NCI-H446 (cell line): ENCODE measurements at regions not wholly inside any gene's neighbourhood (a gene's known extent, or its start where the extent isn't known, plus 50 kb on each side); places are given as distances from the start of the nearest gene placed in this dataset.
"Not testable (repeated sequence)": the region's sequence is repeated elsewhere in the genome, so short reads cannot be mapped to it uniquely, and the experiment has no call there.

Experiments used
- DNase-seq, 2 experiments: peaks; one replicate each; lab custom pipeline; 2025; lab: John Stamatoyannopoulos, UW

- no peak for DNase-seq
Measured at GRCh38 chr6:9307187-9307586, 871.8 kb upstream of the SLC35B3 start.

- no peak for DNase-seq
Measured at GRCh38 chr6:9295644-9296043, 860.3 kb upstream of the SLC35B3 start.

- no peak for DNase-seq
Measured at GRCh38 chr6:9292975-9293374, 857.6 kb upstream of the SLC35B3 start.

- not testable (repeated sequence) for DNase-seq
Measured at GRCh38 chr6:9290342-9290741, 855.0 kb upstream of the SLC35B3 start.

- DNase-seq = no peak
Measured at GRCh38 chr6:9272671-9273070, 837.3 kb upstream of the SLC35B3 start.

GRCh38 chr6:9266741-9267140 lies 831.4 kb upstream of the SLC35B3 start:
- no peak for DNase-seq

GRCh38 chr6:9257215-9257614 lies 821.9 kb upstream of the SLC35B3 start:
- no peak for DNase-seq

GRCh38 chr6:9254251-9254650 lies 818.9 kb upstream of the SLC35B3 start:
- no peak for DNase-seq

GRCh38 chr6:9252799-9253198 lies 817.5 kb upstream of the SLC35B3 start:
- DNase-seq = no peak

GRCh38 chr6:9250852-9251251 lies 815.5 kb upstream of the SLC35B3 start:
- DNase-seq = no peak

GRCh38 chr6:9248133-9248532 lies 812.8 kb upstream of the SLC35B3 start:
- DNase-seq = no peak

GRCh38 chr6:9240861-9241260 lies 805.5 kb upstream of the SLC35B3 start:
- DNase-seq = no peak

- DNase-seq = no peak
Measured at GRCh38 chr6:9236443-9236842, 801.1 kb upstream of the SLC35B3 start.

- DNase-seq = no peak
Measured at GRCh38 chr6:9233686-9234085, 798.3 kb upstream of the SLC35B3 start.

GRCh38 chr6:9233226-9233625 lies 797.9 kb upstream of the SLC35B3 start:
- DNase-seq = no peak

- no peak for DNase-seq
Measured at GRCh38 chr6:9225441-9225871, 790.1 kb upstream of the SLC35B3 start.

- no peak for DNase-seq
Measured at GRCh38 chr6:9224539-9224938, 789.2 kb upstream of the SLC35B3 start.

GRCh38 chr6:9213717-9214116 lies 778.4 kb upstream of the SLC35B3 start:
- not testable (repeated sequence) for DNase-seq

- DNase-seq = no peak
Measured at GRCh38 chr6:9208966-9209365, 773.6 kb upstream of the SLC35B3 start.

GRCh38 chr6:9205645-9206044 lies 770.3 kb upstream of the SLC35B3 start:
- no peak for DNase-seq

GRCh38 chr6:9204171-9204570 lies 768.8 kb upstream of the SLC35B3 start:
- DNase-seq = no peak

- DNase-seq = no peak
Measured at GRCh38 chr6:9200712-9201111, 765.4 kb upstream of the SLC35B3 start.

GRCh38 chr6:9197726-9198125 lies 762.4 kb upstream of the SLC35B3 start:
- no peak for DNase-seq

GRCh38 chr6:9195322-9195721 lies 760.0 kb upstream of the SLC35B3 start:
- no peak for DNase-seq

GRCh38 chr6:9192405-9192909 lies 757.1 kb upstream of the SLC35B3 start:
- no peak for DNase-seq
